ENCODE measurements at regions not wholly inside any gene's neighbourhood (a gene's known extent, or its start where the extent isn't known, plus 50 kb on each side); places are given as distances from the start of the nearest gene placed in this dataset.

GRCh38 chr13:30363725-30364124 is 56.4 kb upstream of the KATNAL1 start:
- Histone ChIP-seq H3K27me3 (no peaks in the 10 kb centered on the region), H3K36me3 (no peaks in the 10 kb centered on the region), H3K27ac (peak overlapping the region in 2 of 5 donors; percentile 13), H3K4me3 (no peak overlapping the region), H3K4me1 (peaks cover 0 to 15% (median 7%) of the 10 kb centered on the region in 4 donors), H3K9me3 (no peaks in the 10 kb centered on the region)
- 78 to 92% (median 84%) methylated on average over 5 of the region's 5 CpGs for whole genome bisulfite sequencing, 5 donors
- intact Hi-C loops (cut with DNase I; ENCODE audit: low total_unique reads), result no loop called here
- no peak for DNase-seq
- no peak for TF ChIP-seq EP300 (IDR thresholded peaks at IDR 0.05)
- no peak for TF ChIP-seq CTCF (IDR thresholded peaks at IDR 0.05)
- no peak for TF ChIP-seq POLR2A (IDR thresholded peaks at IDR 0.05)
- no peak for TF ChIP-seq POLR2AphosphoS5 (IDR thresholded peaks at IDR 0.05)

DNA sequence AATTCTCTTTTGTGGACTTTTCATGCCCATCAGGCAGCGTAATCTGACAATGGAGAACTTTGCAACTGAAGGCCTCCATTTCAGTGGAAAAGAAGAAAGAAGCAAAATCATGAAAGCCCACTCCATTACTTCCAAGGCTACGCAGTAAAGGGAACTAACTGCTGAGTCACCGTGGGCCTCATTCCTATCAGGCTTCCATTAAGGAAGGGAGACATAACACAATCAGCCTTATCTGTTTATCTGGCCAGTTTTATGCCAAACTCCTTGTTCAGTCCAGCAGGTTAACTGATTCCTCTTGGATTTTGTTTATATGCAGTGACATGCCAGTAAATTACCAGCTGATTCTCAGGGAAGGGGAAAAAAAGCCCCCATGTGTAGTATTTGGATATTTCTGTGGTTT is 56.8 kb upstream of the KATNAL1 start:
- Histone ChIP-seq H3K36me3 (no peaks in the 10 kb centered on the region), H3K27ac (no peak overlapping the region), H3K4me3 (no peak overlapping the region), H3K4me1 (peaks cover 0 to 15% (median 7%) of the 10 kb centered on the region in 4 donors), H3K27me3 (no peaks in the 10 kb centered on the region), H3K9me3 (no peaks in the 10 kb centered on the region)
- TF ChIP-seq EP300 (IDR thresholded peaks at IDR 0.05), result no peak
- no peak for TF ChIP-seq POLR2A (IDR thresholded peaks at IDR 0.05)
- TF ChIP-seq CTCF (IDR thresholded peaks at IDR 0.05), result no peak
- no peak for TF ChIP-seq POLR2AphosphoS5 (IDR thresholded peaks at IDR 0.05)
- intact Hi-C loops (cut with DNase I; ENCODE audit: low total_unique reads), result no loop called here
- 53 to 67% (median 59%) methylated on average over 3 of the region's 3 CpGs for WGBS, 5 donors
- DNase-seq, result no peak

DNA sequence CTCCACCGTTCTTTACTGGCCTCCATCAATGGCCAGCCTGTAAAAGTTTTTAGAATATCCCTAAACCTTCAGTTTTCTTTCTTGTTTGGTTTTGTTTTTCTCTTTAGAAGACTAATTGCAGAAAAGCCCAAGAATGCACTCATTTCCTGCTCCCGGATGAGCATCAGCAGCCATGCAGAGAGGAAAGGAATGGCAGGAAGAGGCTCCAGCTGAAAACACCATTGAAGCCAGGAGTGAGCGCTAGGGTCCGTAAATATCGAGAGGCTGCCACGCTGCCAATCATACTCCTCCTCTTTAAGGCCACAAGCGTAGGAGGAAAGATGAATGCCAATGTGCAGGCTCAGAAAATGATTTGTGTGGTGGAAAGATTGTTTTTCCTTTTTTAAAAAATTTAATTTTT is 57.4 kb upstream of the UBE2L5 start:
- intact Hi-C loops (cut with DNase I; ENCODE audit: low total_unique reads), result no loop called here
- no peaks in the 10 kb centered on the region for H3K36me3 ChIP-seq
- peak overlapping the region in 1 of 5 donors; percentile 1 for H3K27ac ChIP-seq
- H3K27me3 ChIP-seq, result no peaks in the 10 kb centered on the region
- peaks cover 0 to 15% (median 7%) of the 10 kb centered on the region in 4 donors for H3K4me1 ChIP-seq
- H3K9me3 ChIP-seq, result no peaks in the 10 kb centered on the region
- TF ChIP-seq POLR2A (IDR thresholded peaks at IDR 0.05) (no peak), CTCF (IDR thresholded peaks at IDR 0.05) (no peak), EP300 (IDR thresholded peaks at IDR 0.05) (no peak), POLR2AphosphoS5 (IDR thresholded peaks at IDR 0.05) (no peak)
- H3K4me3 ChIP-seq, result no peak overlapping the region
- peak in 1 of 2 donors; percentile 48 for DNase-seq
- WGBS, 5 donors, result 63 to 84% (median 78%) methylated on average over 7 of the region's 7 CpGs

GRCh38 chr13:30366088-30366487 is 56.2 kb upstream of the UBE2L5 start:
- Histone ChIP-seq H3K27me3 (no peaks in the 10 kb centered on the region), H3K27ac (no peak overlapping the region), H3K9me3 (no peaks in the 10 kb centered on the region), H3K36me3 (no peaks in the 10 kb centered on the region), H3K4me3 (no peak overlapping the region), H3K4me1 (peaks cover 5 to 18% (median 8%) of the 10 kb centered on the region in 4 donors)
- WGBS, 5 donors, result 57 to 100% (median 79%) methylated on average over 1 of the region's 1 CpG
- intact Hi-C loops (cut with DNase I; ENCODE audit: low total_unique reads), result no loop called here
- no peak for TF ChIP-seq CTCF (IDR thresholded peaks at IDR 0.05)
- TF ChIP-seq POLR2A (IDR thresholded peaks at IDR 0.05), result no peak
- no peak for DNase-seq

Data from stomach (tissue), 8 donors.